Gastrocnemius medialis (tissue), 4 donors: ENCODE measurements at regions not wholly inside any gene's neighbourhood (a gene's known extent, or its start where the extent isn't known, plus 50 kb on each side); places are given as distances from the start of the nearest gene placed in this dataset.

Experiments
- CTCF ChIP-seq, 5 experiments: fragments of 450-650 bp in 3 of 5; fragments of 200-600 bp in 2 of 5; sonication (generic) in 2 of 5; IDR thresholded peaks in 4 of 5; conservative IDR thresholded peaks in 1 of 5; 1 replicate in 4 of 5; 2 replicates in 1 of 5; pipeline ENCODE4 v1.5.1; 2016 to 2019; ENCODE audit warnings: antibody characterized with exemption in 5 of 5, mild to moderate bottlenecking in 3 of 5, moderate library complexity in 3 of 5
- POLR2A ChIP-seq, 2 donors: fragments of 450-650 bp; IDR thresholded peaks; one replicate each; pipeline ENCODE4 v1.6.1; 2017; ENCODE audit warnings: antibody characterized with exemption in 2 of 2, mild to moderate bottlenecking in 2 of 2, moderate library complexity in 2 of 2

DNA sequence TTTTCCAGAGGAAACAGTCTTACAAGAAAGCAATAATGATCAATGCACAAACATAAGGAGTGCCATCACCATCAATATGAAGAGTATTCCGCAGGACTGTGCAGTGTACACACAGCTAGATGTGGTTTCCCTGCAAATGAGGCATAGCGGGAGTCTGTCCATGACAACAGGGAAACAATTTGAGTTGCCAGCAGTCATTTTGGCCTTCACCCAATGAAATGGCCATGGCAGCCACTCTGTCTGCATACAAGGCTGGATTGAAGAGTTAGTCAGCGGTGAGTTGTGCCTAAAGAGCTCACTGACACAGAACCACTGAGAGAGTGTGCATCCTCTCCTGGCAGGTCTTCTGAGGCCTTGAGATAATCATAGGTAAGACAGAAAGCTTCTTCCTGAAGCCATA lies 303.3 kb downstream of the IPMK start:
- TF ChIP-seq CTCF (IDR thresholded peaks at IDR 0.05 in 4 of 5, conservative IDR thresholded peaks at IDR 0.05 in 1 of 5) (no peak), POLR2A (IDR thresholded peaks at IDR 0.05) (no peak)
